T follicular helper cell (primary cell): ENCODE measurements at regions not wholly inside any gene's neighbourhood (a gene's known extent, or its start where the extent isn't known, plus 50 kb on each side); places are given as distances from the start of the nearest gene placed in this dataset.
A peak's percentile ranks its signal among the peaks of the same experiment; 100 is the strongest.

Source experiments
- DNase-seq: peaks from one replicate; pipeline ENCODE4 v3.0.0-alpha.2; 2020; ENCODE audit warnings: low read depth

GRCh38 chr1:185581020-185581419 lies 153.2 kb upstream of the HMCN1 start:
- no peak for DNase-seq

GRCh38 chr1:185578293-185578692 lies 155.9 kb upstream of the HMCN1 start:
- DNase-seq: no peak

GRCh38 chr1:185574139-185574875 lies 159.9 kb upstream of the HMCN1 start:
- DNase-seq: no peak

- DNase-seq: no peak
Observed at GRCh38 chr1:185573677-185574076, 160.5 kb upstream of the HMCN1 start.

- no peak for DNase-seq
Observed at GRCh38 chr1:185573162-185573561, 161.0 kb upstream of the HMCN1 start.

- no peak for DNase-seq
Observed at GRCh38 chr1:185570962-185571361, 163.2 kb upstream of the HMCN1 start.

- no peak for DNase-seq
Observed at GRCh38 chr1:185568155-185569123, 165.8 kb upstream of the HMCN1 start.

GRCh38 chr1:185567440-185567839 lies 166.8 kb upstream of the HMCN1 start:
- no peak for DNase-seq

GRCh38 chr1:185566995-185567394 lies 167.2 kb upstream of the HMCN1 start:
- peak; percentile 38 for DNase-seq

GRCh38 chr1:185565302-185565701 lies 168.9 kb upstream of the HMCN1 start:
- no peak for DNase-seq

- DNase-seq: no peak
Observed at GRCh38 chr1:185564816-185565215, 169.4 kb upstream of the HMCN1 start.

GRCh38 chr1:185562461-185563359 lies 171.5 kb upstream of the HMCN1 start:
- no peak for DNase-seq

GRCh38 chr1:185561629-185562028 lies 172.6 kb upstream of the HMCN1 start:
- no peak for DNase-seq

GRCh38 chr1:185560760-185561159 lies 173.4 kb upstream of the HMCN1 start:
- DNase-seq: no peak

- DNase-seq: no peak
Observed at GRCh38 chr1:185559684-185560331, 174.4 kb upstream of the HMCN1 start.

GRCh38 chr1:185559151-185559550 lies 175.0 kb upstream of the HMCN1 start:
- no peak for DNase-seq

- DNase-seq: no peak
Observed at GRCh38 chr1:185556561-185556960, 177.6 kb upstream of the HMCN1 start.

GRCh38 chr1:185555743-185556142 lies 178.4 kb upstream of the HMCN1 start:
- DNase-seq: no peak

- no peak for DNase-seq
Observed at GRCh38 chr1:185551008-185551407, 183.2 kb upstream of the HMCN1 start.

- DNase-seq: no peak
Observed at GRCh38 chr1:185549906-185550305, 184.3 kb upstream of the HMCN1 start.

GRCh38 chr1:185546029-185546428 lies 188.2 kb upstream of the HMCN1 start:
- no peak for DNase-seq
